AML-193 (cell line): ENCODE measurements at regions not wholly inside any gene's neighbourhood (a gene's known extent, or its start where the extent isn't known, plus 50 kb on each side); places are given as distances from the start of the nearest gene placed in this dataset.
"Not testable (repeated sequence)": the region's sequence is repeated elsewhere in the genome, so short reads cannot be mapped to it uniquely, and the experiment has no call there.

Experiments
- DNase-seq, 2 experiments: peaks; one replicate each; lab custom pipeline; 2025; lab: John Stamatoyannopoulos, UW

- DNase-seq: no peak
Observed at GRCh38 chr4:179116011-179116410, 1673.8 kb upstream of the AGA start.

- DNase-seq: no peak
Observed at GRCh38 chr4:179116581-179116980, 1674.3 kb upstream of the AGA start.

GRCh38 chr4:179123084-179123483, 1680.8 kb upstream of the AGA start:
- DNase-seq: no peak

GRCh38 chr4:179124419-179124818, 1682.2 kb upstream of the AGA start:
- no peak for DNase-seq

- DNase-seq: no peak
Observed at GRCh38 chr4:179124957-179125356, 1682.7 kb upstream of the AGA start.

GRCh38 chr4:179125870-179126269, 1683.6 kb upstream of the AGA start:
- DNase-seq: no peak

- no peak for DNase-seq
Observed at GRCh38 chr4:179128299-179128698, 1686.1 kb upstream of the AGA start.

- no peak for DNase-seq
Observed at GRCh38 chr4:179130122-179130714, 1688.0 kb upstream of the AGA start.

- DNase-seq: no peak
Observed at GRCh38 chr4:179145746-179146525, 1703.7 kb upstream of the AGA start.

- DNase-seq: no peak
Observed at GRCh38 chr4:179151770-179152169, 1709.5 kb upstream of the AGA start.

GRCh38 chr4:179163147-179163546, 1720.9 kb upstream of the AGA start:
- no peak for DNase-seq

- DNase-seq: no peak
Observed at GRCh38 chr4:179164267-179164999, 1722.2 kb upstream of the AGA start.

- DNase-seq: no peak
Observed at GRCh38 chr4:179165000-179165738, 1722.9 kb upstream of the AGA start.

GRCh38 chr4:179165862-179166261, 1723.6 kb upstream of the AGA start:
- no peak for DNase-seq

- DNase-seq: not testable (repeated sequence)
Observed at GRCh38 chr4:179170308-179170707, 1728.1 kb upstream of the AGA start.

- no peak for DNase-seq
Observed at GRCh38 chr4:179182741-179183140, 1740.5 kb upstream of the AGA start.

- DNase-seq: no peak
Observed at GRCh38 chr4:179195887-179196286, 1753.7 kb upstream of the AGA start.

GRCh38 chr4:179196511-179196910, 1754.3 kb upstream of the AGA start:
- DNase-seq: no peak

GRCh38 chr4:179200681-179201080, 1758.4 kb upstream of the AGA start:
- DNase-seq: no peak

- DNase-seq: no peak
Observed at GRCh38 chr4:179225594-179225993, 1783.4 kb upstream of the AGA start.

- no peak for DNase-seq
Observed at GRCh38 chr4:179248821-179249220, 1806.6 kb upstream of the AGA start.

- DNase-seq: no peak
Observed at GRCh38 chr4:179268791-179269190, 1826.6 kb upstream of the AGA start.
